Upper lobe of left lung (tissue), 6 donors: ENCODE measurements at regions not wholly inside any gene's neighbourhood (a gene's known extent, or its start where the extent isn't known, plus 50 kb on each side); places are given as distances from the start of the nearest gene placed in this dataset.

Source experiments
- ATAC-seq, 2 donors: fragments of 200-7000 bp; cut with Tn5 transposase; one replicate each; pipeline ENCODE4 v1.9.1; 2022; ENCODE audit warnings: mild to moderate bottlenecking in 2 of 2, moderate library complexity in 2 of 2; ENCODE audit not compliant: low FRiP score in 2 of 2
- DNase-seq, 2 donors: peaks; one replicate each; pipeline ENCODE4 v3.0.0-alpha.2; 2019 to 2020
- H3K27ac ChIP-seq, 4 donors: fragments of 200-600 bp; sonication (generic); one replicate each; pipeline ENCODE4 v1.5.1; 2016 to 2019
- H3K27me3 ChIP-seq, 4 donors: fragments of 200-600 bp; sonication (generic); one replicate each; pipeline ENCODE4 v1.5.1; 2017 to 2019
- H3K36me3 ChIP-seq, 4 donors: fragments of 200-600 bp; sonication (generic); one replicate each; pipeline ENCODE4 v1.5.1; 2016 to 2019
- H3K4me1 ChIP-seq, 4 donors: fragments of 200-600 bp; sonication (generic); one replicate each; pipeline ENCODE4 v1.5.1; 2018 to 2019
- H3K4me3 ChIP-seq, 4 donors: fragments of 200-600 bp; sonication (generic); one replicate each; pipeline ENCODE4 v1.5.1; 2017 to 2019; ENCODE audit warnings: mild to moderate bottlenecking in 2 of 4, moderate library complexity in 1 of 4
- H3K9me3 ChIP-seq, 4 donors: fragments of 200-600 bp; sonication (generic); one replicate each; pipeline ENCODE4 v1.5.1; 2018 to 2019
- CTCF ChIP-seq, 6 experiments: fragments of 450-650 bp in 4 of 6; fragments of 200-600 bp in 2 of 6; sonication (generic) in 2 of 6; IDR thresholded peaks; one replicate each; pipeline ENCODE4 v1.5.1; 2016 to 2019; ENCODE audit warnings: antibody characterized with exemption in 6 of 6
- EP300 ChIP-seq, 4 donors: sonication (generic); formaldehyde crosslinking; IDR thresholded peaks; one replicate each; pipeline ENCODE4 v1.5.1; 2017; ENCODE audit warnings: antibody characterized with exemption in 4 of 4, control low read depth in 2 of 4
- POLR2A ChIP-seq, 4 donors: fragments of 450-650 bp; IDR thresholded peaks; one replicate each; pipeline ENCODE4 v1.5.1; 2016 to 2017; ENCODE audit warnings: antibody characterized with exemption in 4 of 4, mild to moderate bottlenecking in 2 of 4
- POLR2AphosphoS5 ChIP-seq, 2 donors: sonication (generic); formaldehyde crosslinking; IDR thresholded peaks; one replicate each; pipeline ENCODE4 v1.5.1; 2017; ENCODE audit warnings: antibody characterized with exemption in 2 of 2
- WGBS, 2 donors: methylation state at CpG; one replicate each; pipeline ENCODE4 v1.1.5; 2017 to 2018; 5-methylcytosine and 5-hydroxymethylcytosine counted together
- donor health status: DM: no; HTN: no; CAD: no; lungs with moderate emphysema.
- donor health status: DM: no; HTN: yes; CAD: no; lungs with severe emphysema.

GRCh38 chr22:48734961-48735360, 1092.7 kb downstream of the BRD1 start:
- no peak overlapping the region for H3K4me3 ChIP-seq
- H3K27me3 ChIP-seq = no peaks in the 10 kb centered on the region
- H3K36me3 ChIP-seq = no peaks in the 10 kb centered on the region
- H3K27ac ChIP-seq = no peak overlapping the region
- DNase-seq (no peak), ATAC-seq (no peak)
- TF ChIP-seq EP300 (IDR thresholded peaks at IDR 0.05) = no peak
- no peak for TF ChIP-seq POLR2A (IDR thresholded peaks at IDR 0.05)
- TF ChIP-seq CTCF (IDR thresholded peaks at IDR 0.05) = no peak
- no peak for TF ChIP-seq POLR2AphosphoS5 (IDR thresholded peaks at IDR 0.05)
- H3K4me1 ChIP-seq = no peaks in the 10 kb centered on the region
- WGBS, 2 donors = 87 to 88% methylated on average over 16 of the region's 16 CpGs
- no peaks in the 10 kb centered on the region for H3K9me3 ChIP-seq

GRCh38 chr22:48734359-48734758, 1093.3 kb downstream of the BRD1 start:
- no peaks in the 10 kb centered on the region for H3K9me3 ChIP-seq
- H3K36me3 ChIP-seq = no peaks in the 10 kb centered on the region
- no peak overlapping the region for H3K27ac ChIP-seq
- H3K27me3 ChIP-seq = no peaks in the 10 kb centered on the region
- ATAC-seq (no peak), DNase-seq (peak in 1 of 2 donors; percentile 45)
- H3K4me1 ChIP-seq = no peaks in the 10 kb centered on the region
- no peak overlapping the region for H3K4me3 ChIP-seq
- 85 to 87% methylated on average over 8 to 10 of the region's 10 CpGs for WGBS, 2 donors
- TF ChIP-seq POLR2A (IDR thresholded peaks at IDR 0.05) = no peak
- TF ChIP-seq CTCF (IDR thresholded peaks at IDR 0.05) = no peak
- TF ChIP-seq EP300 (IDR thresholded peaks at IDR 0.05) = no peak
- no peak for TF ChIP-seq POLR2AphosphoS5 (IDR thresholded peaks at IDR 0.05)

GRCh38 chr22:48729499-48730171, 1098.0 kb downstream of the BRD1 start:
- no peak for TF ChIP-seq POLR2AphosphoS5 (IDR thresholded peaks at IDR 0.05)
- TF ChIP-seq EP300 (IDR thresholded peaks at IDR 0.05) = no peak
- no peak for TF ChIP-seq POLR2A (IDR thresholded peaks at IDR 0.05)
- no peak for TF ChIP-seq CTCF (IDR thresholded peaks at IDR 0.05)
- H3K27ac ChIP-seq = no peak overlapping the region
- H3K9me3 ChIP-seq = peaks cover 6 to 11% (median 9%) of the 10 kb centered on the region in 4 donors
- H3K4me1 ChIP-seq = no peaks in the 10 kb centered on the region
- ATAC-seq (no peak), DNase-seq (no peak)
- H3K4me3 ChIP-seq = no peak overlapping the region
- H3K36me3 ChIP-seq = no peaks in the 10 kb centered on the region
- 88 to 96% methylated on average over 9 of the region's 9 CpGs for WGBS, 2 donors
- no peaks in the 10 kb centered on the region for H3K27me3 ChIP-seq

GRCh38 chr22:48727454-48728058, 1100.1 kb downstream of the BRD1 start:
- TF ChIP-seq CTCF (IDR thresholded peaks at IDR 0.05) (no peak), POLR2A (IDR thresholded peaks at IDR 0.05) (no peak), POLR2AphosphoS5 (IDR thresholded peaks at IDR 0.05) (no peak), EP300 (IDR thresholded peaks at IDR 0.05) (no peak)
- 86 to 89% methylated on average over 3 of the region's 3 CpGs for WGBS, 2 donors

More at GRCh38 chr22:48727454-48728058, 1100.1 kb downstream of the BRD1 start:
- H3K4me1 ChIP-seq = no peaks in the 10 kb centered on the region
- H3K9me3 ChIP-seq = peaks cover 6 to 11% (median 9%) of the 10 kb centered on the region in 4 donors
- no peaks in the 10 kb centered on the region for H3K27me3 ChIP-seq
- DNase-seq (no peak), ATAC-seq (no peak)
- no peak overlapping the region for H3K27ac ChIP-seq
- no peaks in the 10 kb centered on the region for H3K36me3 ChIP-seq
- H3K4me3 ChIP-seq = no peak overlapping the region
